ENCODE measurements at regions not wholly inside any gene's neighbourhood (a gene's known extent, or its start where the extent isn't known, plus 50 kb on each side); places are given as distances from the start of the nearest gene placed in this dataset.

DNA sequence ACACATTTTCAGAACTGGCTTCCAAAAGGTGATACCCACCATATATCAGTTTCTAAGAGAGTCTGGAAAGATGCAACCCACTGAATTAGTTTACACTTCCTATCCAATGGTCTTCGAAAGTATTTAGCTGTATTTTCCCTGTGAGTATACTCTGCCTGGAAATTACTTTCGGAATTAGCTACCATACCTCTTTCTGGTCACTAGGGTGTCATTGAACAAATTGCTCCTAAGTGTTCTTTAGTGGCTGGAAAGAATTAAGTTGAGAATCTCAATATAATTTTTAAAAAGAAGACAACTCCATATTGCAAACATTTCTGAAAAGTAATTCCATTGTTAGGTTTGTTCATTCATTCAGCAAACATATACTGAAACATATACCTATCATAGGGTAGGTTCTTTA, 283.1 kb upstream of the SSTR1 start:
- CTCF ChIA-PET: no interaction called here
- no peak overlapping the region for H3K27ac ChIP-seq (ENCODE audit: low read depth, low read length)
- no peak overlapping the region for H3K4me3 ChIP-seq (ENCODE audit: low read depth, low read length)
- H3K9me3 ChIP-seq (ENCODE audit: control insufficient read depth, insufficient read depth, low read length): no peaks in the 10 kb centered on the region
- POLR2A ChIA-PET: no interaction called here
- no peak for DNase-seq (ENCODE audit: low read depth, low spot score)
- H3K27me3 ChIP-seq (ENCODE audit: control insufficient read depth, insufficient read depth, low read length): no peaks in the 10 kb centered on the region
- TF ChIP-seq, protein P1, sequence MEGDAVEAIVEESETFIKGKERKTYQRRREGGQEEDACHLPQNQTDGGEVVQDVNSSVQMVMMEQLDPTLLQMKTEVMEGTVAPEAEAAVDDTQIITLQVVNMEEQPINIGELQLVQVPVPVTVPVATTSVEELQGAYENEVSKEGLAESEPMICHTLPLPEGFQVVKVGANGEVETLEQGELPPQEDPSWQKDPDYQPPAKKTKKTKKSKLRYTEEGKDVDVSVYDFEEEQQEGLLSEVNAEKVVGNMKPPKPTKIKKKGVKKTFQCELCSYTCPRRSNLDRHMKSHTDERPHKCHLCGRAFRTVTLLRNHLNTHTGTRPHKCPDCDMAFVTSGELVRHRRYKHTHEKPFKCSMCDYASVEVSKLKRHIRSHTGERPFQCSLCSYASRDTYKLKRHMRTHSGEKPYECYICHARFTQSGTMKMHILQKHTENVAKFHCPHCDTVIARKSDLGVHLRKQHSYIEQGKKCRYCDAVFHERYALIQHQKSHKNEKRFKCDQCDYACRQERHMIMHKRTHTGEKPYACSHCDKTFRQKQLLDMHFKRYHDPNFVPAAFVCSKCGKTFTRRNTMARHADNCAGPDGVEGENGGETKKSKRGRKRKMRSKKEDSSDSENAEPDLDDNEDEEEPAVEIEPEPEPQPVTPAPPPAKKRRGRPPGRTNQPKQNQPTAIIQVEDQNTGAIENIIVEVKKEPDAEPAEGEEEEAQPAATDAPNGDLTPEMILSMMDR (IDR thresholded peaks at IDR 0.05; ENCODE audit: low read depth, low read length): no peak; the same call in 1 of the 2 replicates

DNA sequence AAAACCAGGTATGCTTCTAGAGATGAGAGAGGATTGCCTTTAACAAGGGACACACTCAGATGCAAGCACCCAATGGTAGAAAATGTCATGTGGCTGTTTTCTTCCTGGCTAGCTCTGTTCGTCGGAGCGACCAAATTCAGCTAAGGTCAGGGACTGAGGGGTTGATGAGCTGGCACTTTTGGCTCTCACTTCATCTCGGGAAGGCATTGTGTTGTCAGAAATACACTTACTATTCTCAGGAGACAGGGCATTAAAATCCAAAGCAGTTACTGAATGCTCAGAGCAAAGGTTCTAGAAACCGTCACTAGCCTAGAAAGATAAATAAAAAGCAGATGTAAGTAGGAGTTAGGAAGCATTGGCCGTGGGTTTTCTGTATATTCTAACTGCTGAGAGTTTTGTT, 275.7 kb upstream of the SSTR1 start:
- TF ChIP-seq, protein P1 (IDR thresholded peaks at IDR 0.05; ENCODE audit: low read depth, low read length): no peak
- ChIA-PET POLR2A (no interaction called here), CTCF (no interaction called here)
- Histone ChIP-seq H3K4me3 (ENCODE audit: low read depth, low read length) (no peak overlapping the region), H3K27me3 (ENCODE audit: control insufficient read depth, insufficient read depth, low read length) (no peaks in the 10 kb centered on the region), H3K9me3 (ENCODE audit: control insufficient read depth, insufficient read depth, low read length) (no peaks in the 10 kb centered on the region), H3K27ac (ENCODE audit: low read depth, low read length) (no peak overlapping the region)
- no peak for DNase-seq (ENCODE audit: low read depth, low spot score)

DNA sequence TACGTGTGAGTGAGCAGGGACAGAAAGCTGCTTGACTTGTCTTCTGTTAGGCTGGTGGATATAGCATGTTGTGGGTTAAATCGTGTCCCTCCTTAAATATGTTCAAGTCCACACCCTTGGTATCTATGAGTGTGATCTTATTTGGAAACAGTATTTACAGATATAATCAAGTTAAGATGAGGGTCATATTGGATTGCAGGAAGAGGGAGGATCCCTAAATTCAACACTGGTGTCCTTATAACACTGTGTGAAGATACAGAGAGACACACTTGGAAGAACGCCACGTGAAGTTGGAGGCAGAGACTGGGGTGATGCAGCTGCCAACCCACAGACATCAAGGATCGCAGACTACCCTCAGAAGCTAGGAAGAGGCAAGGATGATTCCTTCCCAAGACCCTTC, 275.2 kb upstream of the SSTR1 start:
- H3K9me3 ChIP-seq (ENCODE audit: control insufficient read depth, insufficient read depth, low read length): no peaks in the 10 kb centered on the region
- ChIA-PET POLR2A (no interaction called here), CTCF (no interaction called here)
- H3K27ac ChIP-seq (ENCODE audit: low read depth, low read length): no peak overlapping the region
- TF ChIP-seq, protein P1 (IDR thresholded peaks at IDR 0.05; ENCODE audit: low read depth, low read length): no peak
- no peak overlapping the region for H3K4me3 ChIP-seq (ENCODE audit: low read depth, low read length)
- H3K27me3 ChIP-seq (ENCODE audit: control insufficient read depth, insufficient read depth, low read length): no peaks in the 10 kb centered on the region
- no peak for DNase-seq (ENCODE audit: low read depth, low spot score)

DNA sequence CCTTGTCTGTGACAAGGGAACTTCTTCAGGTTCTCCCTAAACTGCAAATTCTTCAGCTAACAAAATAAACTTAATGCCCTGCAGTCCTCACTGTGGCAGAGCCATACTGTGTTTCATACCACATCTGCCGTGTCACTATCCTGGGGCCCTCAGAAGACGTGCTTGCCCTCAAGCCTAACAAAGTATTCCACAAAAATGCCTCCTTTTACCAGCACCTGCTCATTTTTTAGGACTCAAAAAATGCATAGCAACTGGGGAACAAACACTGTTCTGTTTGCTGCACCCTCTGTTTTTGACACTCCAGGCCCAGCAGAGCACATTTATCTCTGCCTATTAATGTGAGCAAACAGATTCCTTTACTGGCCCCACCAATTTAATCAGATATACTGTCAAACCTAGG, 270.7 kb upstream of the SSTR1 start:
- TF ChIP-seq, protein P1 (IDR thresholded peaks at IDR 0.05; ENCODE audit: low read depth, low read length): no peak
- H3K27ac ChIP-seq (ENCODE audit: low read depth, low read length): no peak overlapping the region
- ChIA-PET CTCF (interaction anchor here (0.7 kb wide), 1 partner anchor 260 kb away, joined by 3 read pairs; no protein-coding TSS in a partner anchor), POLR2A (no interaction called here)
- H3K9me3 ChIP-seq (ENCODE audit: control insufficient read depth, insufficient read depth, low read length): no peaks in the 10 kb centered on the region
- no peak overlapping the region for H3K4me3 ChIP-seq (ENCODE audit: low read depth, low read length)
- peaks cover 3% of the 10 kb centered on the region for H3K27me3 ChIP-seq (ENCODE audit: control insufficient read depth, insufficient read depth, low read length)
- no peak for DNase-seq (ENCODE audit: low read depth, low spot score)

DNA sequence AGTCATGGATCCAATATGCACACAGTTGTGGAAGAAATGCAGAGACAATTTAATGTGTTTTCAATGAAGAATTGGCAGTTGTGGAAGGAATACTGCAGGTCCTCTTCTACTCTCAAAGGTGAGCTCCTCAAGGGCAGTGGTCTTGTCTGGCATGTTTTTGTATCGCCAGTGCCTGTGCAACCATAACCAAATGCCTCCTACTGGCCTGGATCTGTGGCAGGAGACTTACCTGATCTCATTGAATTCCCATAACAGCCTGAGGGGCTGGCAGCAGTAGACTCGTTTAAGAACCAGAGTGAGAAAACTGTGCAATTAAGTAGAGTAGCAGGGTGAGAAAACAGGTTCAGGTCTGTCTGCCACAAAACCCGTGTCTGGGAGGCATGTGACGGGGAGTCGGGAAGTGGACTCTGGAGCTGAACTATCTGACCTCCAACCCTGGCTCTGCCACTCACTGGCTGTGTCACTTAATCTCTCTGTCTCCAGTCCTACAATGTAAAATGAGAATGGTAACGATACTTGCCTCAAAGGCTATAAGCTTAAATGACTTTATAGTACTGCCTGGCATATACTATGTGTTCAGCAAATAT, 268.2 kb upstream of the SSTR1 start:
- DNase-seq (ENCODE audit: low read depth, low spot score): no peak
- no peak overlapping the region for H3K4me3 ChIP-seq (ENCODE audit: low read depth, low read length)
- H3K27me3 ChIP-seq (ENCODE audit: control insufficient read depth, insufficient read depth, low read length): peaks cover 3% of the 10 kb centered on the region
- ChIA-PET POLR2A (no interaction called here), CTCF (no interaction called here)
- no peak overlapping the region for H3K27ac ChIP-seq (ENCODE audit: low read depth, low read length)
- TF ChIP-seq, protein P1 (IDR thresholded peaks at IDR 0.05; ENCODE audit: low read depth, low read length): no peak
- no peaks in the 10 kb centered on the region for H3K9me3 ChIP-seq (ENCODE audit: control insufficient read depth, insufficient read depth, low read length)

Measured in AG04450 (cell line).